ENCODE measurements at regions not wholly inside any gene's neighbourhood (a gene's known extent, or its start where the extent isn't known, plus 50 kb on each side); places are given as distances from the start of the nearest gene placed in this dataset.

DNA sequence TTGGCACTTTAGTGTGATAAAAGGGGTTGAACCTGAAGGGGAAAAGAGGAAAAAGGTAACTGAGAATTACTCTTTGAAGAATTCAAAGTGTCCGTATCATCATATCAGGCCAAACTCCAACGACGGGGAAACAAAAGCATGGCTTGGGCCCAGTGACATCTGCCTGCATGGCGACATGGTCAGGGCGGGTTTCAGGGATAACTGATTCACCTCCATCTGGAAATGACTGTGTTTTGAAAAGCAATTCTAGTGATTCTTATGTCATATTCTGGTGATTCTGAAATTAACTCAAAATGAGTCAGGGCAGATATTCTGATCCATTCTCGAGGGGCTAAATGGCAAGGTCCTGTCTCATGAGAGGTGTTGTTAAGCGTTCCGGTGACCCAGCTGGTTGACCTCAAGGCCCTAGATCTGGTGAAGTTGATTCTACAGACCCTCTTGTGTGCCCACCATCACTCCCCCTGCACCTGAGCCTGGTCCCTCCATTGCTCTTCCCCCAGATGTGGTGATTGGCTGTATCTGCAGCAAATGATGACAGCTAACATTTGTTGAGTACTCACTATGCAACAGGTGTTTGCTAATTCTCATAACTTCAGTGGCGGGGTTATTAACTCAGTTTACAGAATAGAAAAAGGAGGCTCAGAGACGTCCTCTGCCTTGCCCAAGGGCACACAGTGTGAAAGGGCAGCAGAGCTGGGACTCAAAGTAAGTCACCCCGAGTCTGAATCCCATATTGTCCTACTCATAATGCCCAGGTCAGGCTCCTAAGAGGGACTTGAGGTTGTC, 251.8 kb downstream of the MAF start:
- no peak for TF ChIP-seq POLR2A (IDR thresholded peaks at IDR 0.05)
- TF ChIP-seq, protein P1, sequence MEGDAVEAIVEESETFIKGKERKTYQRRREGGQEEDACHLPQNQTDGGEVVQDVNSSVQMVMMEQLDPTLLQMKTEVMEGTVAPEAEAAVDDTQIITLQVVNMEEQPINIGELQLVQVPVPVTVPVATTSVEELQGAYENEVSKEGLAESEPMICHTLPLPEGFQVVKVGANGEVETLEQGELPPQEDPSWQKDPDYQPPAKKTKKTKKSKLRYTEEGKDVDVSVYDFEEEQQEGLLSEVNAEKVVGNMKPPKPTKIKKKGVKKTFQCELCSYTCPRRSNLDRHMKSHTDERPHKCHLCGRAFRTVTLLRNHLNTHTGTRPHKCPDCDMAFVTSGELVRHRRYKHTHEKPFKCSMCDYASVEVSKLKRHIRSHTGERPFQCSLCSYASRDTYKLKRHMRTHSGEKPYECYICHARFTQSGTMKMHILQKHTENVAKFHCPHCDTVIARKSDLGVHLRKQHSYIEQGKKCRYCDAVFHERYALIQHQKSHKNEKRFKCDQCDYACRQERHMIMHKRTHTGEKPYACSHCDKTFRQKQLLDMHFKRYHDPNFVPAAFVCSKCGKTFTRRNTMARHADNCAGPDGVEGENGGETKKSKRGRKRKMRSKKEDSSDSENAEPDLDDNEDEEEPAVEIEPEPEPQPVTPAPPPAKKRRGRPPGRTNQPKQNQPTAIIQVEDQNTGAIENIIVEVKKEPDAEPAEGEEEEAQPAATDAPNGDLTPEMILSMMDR (IDR thresholded peaks at IDR 0.05) = no peak
- no peak for TF ChIP-seq EP300 (IDR thresholded peaks at IDR 0.05)
- no peaks in the 10 kb centered on the region for H3K36me3 ChIP-seq
- H3K27ac ChIP-seq = no peak overlapping the region
- H3K27me3 ChIP-seq = no peaks in the 10 kb centered on the region
- peaks cover 0 to 4% (median 0%) of the 10 kb centered on the region in 4 donors for H3K4me1 ChIP-seq
- no peak for DNase-seq (ENCODE audit: low spot score in 2 of 2)
- H3K9me3 ChIP-seq = no peaks in the 10 kb centered on the region
- 89 to 90% methylated on average over 11 of the region's 11 CpGs for WGBS, 2 donors
- no peak overlapping the region for H3K4me3 ChIP-seq

DNA sequence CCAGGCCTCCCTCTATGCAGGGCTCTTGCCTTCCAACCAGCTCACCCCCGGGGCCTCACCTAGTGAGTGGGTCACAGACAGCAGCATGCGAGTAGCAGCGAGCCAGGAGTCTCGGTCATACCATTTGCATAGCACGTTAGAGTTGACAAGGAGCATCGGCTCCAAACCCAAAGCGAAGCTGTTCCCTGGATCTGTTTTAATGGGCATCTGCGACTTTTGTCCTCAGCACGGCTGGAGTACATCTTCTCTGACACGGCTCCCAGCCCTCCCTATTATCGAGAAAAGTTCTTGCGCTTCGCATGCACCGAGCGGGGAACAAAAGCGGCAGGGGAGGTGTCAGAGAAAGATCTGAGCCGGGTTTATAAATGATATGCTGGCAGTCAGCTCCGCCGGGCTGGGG, 253.3 kb downstream of the MAF start:
- 58 to 67% methylated on average over 18 to 19 of the region's 19 CpGs for WGBS, 2 donors
- TF ChIP-seq POLR2A (IDR thresholded peaks at IDR 0.05) = no peak
- TF ChIP-seq, protein P1 (IDR thresholded peaks at IDR 0.05) = no peak
- TF ChIP-seq EP300 (IDR thresholded peaks at IDR 0.05) = no peak
- no peak overlapping the region for H3K4me3 ChIP-seq
- H3K36me3 ChIP-seq = no peaks in the 10 kb centered on the region
- peaks cover 0 to 4% (median 0%) of the 10 kb centered on the region in 4 donors for H3K4me1 ChIP-seq
- no peak overlapping the region for H3K27ac ChIP-seq
- DNase-seq (ENCODE audit: low spot score in 2 of 2) = no peak
- H3K27me3 ChIP-seq = no peaks in the 10 kb centered on the region
- H3K9me3 ChIP-seq = no peaks in the 10 kb centered on the region

DNA sequence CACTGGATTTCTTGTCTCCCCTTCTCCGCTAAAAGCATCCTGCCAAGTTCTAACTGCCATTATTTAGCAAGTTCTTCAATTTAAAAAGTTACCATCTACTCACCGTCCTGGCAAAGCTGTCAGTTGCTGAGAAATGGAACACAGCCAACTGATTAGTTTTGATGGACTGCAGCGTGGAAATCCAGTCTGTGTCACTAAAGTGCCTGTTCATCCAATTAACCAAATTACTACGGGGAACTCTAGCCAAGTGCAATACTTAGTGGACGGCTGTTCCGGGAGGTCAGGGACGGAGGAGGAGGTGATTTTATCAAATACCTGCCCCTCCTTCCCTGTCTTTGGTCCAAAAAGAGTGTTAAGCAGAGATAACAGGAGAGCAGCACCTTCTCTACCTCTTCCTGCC, 260.7 kb downstream of the MAF start:
- Histone ChIP-seq H3K27ac (no peak overlapping the region), H3K4me3 (no peak overlapping the region), H3K9me3 (no peaks in the 10 kb centered on the region), H3K36me3 (no peaks in the 10 kb centered on the region), H3K4me1 (no peaks in the 10 kb centered on the region), H3K27me3 (no peaks in the 10 kb centered on the region)
- WGBS, 2 donors = 68% methylated on average over 7 of the region's 7 CpGs
- no peak for TF ChIP-seq EP300 (IDR thresholded peaks at IDR 0.05)
- no peak for TF ChIP-seq POLR2A (IDR thresholded peaks at IDR 0.05)
- TF ChIP-seq, protein P1 (IDR thresholded peaks at IDR 0.05) = no peak
- no peak for DNase-seq (ENCODE audit: low spot score in 2 of 2)

DNA sequence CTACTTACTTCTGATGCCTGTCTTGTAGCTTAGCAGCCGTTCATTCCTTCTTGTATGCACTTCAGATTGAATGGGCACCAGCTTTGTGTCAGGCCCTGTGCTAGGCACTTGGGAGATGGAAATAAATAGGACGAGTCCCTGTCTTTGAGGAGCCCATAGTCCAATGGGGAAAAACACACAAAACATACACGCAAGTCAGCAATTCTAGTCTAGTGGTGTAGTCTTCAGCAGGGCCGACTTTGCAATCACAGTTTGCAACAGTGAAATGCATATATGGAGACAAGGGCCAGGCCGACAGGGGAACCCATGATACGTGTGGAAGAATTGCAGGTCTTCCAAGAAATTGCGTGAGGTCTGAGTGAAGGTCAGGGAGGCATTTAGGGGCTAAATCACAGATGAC, 262.6 kb downstream of the MAF start:
- Histone ChIP-seq H3K4me3 (no peak overlapping the region), H3K9me3 (no peaks in the 10 kb centered on the region), H3K27ac (no peak overlapping the region), H3K27me3 (no peaks in the 10 kb centered on the region), H3K4me1 (no peaks in the 10 kb centered on the region), H3K36me3 (no peaks in the 10 kb centered on the region)
- TF ChIP-seq POLR2A (IDR thresholded peaks at IDR 0.05) (no peak), EP300 (IDR thresholded peaks at IDR 0.05) (no peak)
- TF ChIP-seq, protein P1 (IDR thresholded peaks at IDR 0.05) = no peak
- no peak for DNase-seq (ENCODE audit: low spot score in 2 of 2)
- 89 to 96% methylated on average over 7 of the region's 7 CpGs for WGBS, 2 donors

DNA sequence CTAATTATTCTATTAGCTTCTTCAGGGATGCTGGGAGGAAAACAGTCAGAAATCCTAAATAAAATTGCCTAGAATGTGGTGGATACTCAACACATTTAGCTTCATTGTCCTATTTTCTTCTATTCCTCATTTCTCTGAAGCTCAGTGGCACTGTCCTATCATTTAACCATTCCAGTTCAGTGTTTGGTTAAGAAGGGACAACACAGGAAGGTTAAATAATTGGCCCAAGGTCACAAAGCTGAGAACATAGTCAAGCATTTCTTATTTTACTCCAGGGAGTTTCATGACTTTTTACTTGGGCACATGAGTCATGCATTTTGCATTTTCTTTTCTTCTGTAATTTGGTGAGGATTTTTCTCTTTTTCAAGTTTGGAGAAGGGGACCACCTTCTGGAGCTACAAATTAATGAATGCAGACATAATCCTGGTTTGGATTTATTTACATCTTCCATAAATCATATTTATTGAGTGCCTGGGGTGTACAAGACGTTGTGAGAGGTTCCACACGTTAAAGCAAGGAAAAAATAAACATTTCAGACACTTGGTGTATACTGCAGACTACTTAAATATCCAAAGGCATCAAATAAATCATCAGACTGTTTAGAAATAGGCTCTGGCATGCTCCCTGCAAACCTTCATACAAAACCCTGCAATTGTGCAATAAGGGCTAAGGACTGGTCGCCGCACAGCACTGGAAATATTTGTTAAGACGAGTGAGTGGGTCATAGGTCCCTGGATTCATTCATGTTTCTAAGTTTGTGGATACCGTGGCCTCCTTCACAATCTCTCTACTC, 263.9 kb downstream of the MAF start:
- H3K4me1 ChIP-seq = no peaks in the 10 kb centered on the region
- DNase-seq (ENCODE audit: low spot score in 2 of 2) = no peak
- no peak overlapping the region for H3K4me3 ChIP-seq
- no peak overlapping the region for H3K27ac ChIP-seq
- no peak for TF ChIP-seq EP300 (IDR thresholded peaks at IDR 0.05)
- TF ChIP-seq, protein P1 (IDR thresholded peaks at IDR 0.05) = no peak
- TF ChIP-seq POLR2A (IDR thresholded peaks at IDR 0.05) = no peak
- H3K9me3 ChIP-seq = no peaks in the 10 kb centered on the region
- no peaks in the 10 kb centered on the region for H3K27me3 ChIP-seq
- WGBS, 2 donors = 56 to 61% methylated on average over 6 of the region's 6 CpGs
- no peaks in the 10 kb centered on the region for H3K36me3 ChIP-seq

Data from tibial nerve (tissue), 4 donors.